ENCODE measurements at regions not wholly inside any gene's neighbourhood (a gene's known extent, or its start where the extent isn't known, plus 50 kb on each side); places are given as distances from the start of the nearest gene placed in this dataset.

DNA sequence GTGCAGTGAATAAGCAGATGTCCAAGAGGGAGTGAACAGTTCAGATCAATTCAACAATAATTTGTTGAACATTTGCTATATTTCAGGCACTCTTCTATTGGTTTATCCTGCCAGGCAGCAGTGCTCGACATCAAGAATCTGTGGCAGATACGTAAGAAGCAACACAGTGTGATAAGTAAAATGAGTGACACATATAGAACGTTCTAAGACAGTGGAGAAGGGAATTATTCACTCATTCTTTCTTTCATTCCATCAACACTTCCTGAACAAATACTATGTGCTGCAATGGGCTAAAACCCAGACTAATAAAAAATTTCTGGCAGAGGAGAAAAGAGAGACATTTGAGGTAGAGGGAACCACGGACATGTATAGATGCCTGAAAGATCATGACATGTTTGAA, 89.9 kb upstream of the GLIS3 start:
- Histone ChIP-seq H2AFZ (ENCODE audit: low read length) (no peak overlapping the region), H3K9ac (ENCODE audit: low read length) (no peak overlapping the region), H3K4me2 (ENCODE audit: low read depth, low read length) (no peak overlapping the region), H3K79me2 (ENCODE audit: low read length) (no peaks in the 10 kb centered on the region), H3K36me3 (replicated peaks; ENCODE audit: insufficient read depth, low read length) (no peaks in the 10 kb centered on the region), H3K4me1 (ENCODE audit: low read length) (no peaks in the 10 kb centered on the region), H3K9me2 (replicated peaks; ENCODE audit: insufficient read depth, low read length) (no peaks in the 10 kb centered on the region), H3K4me3 (ENCODE audit: low read length) (no peak overlapping the region), H3K9me3 (replicated peaks; ENCODE audit: insufficient read depth, low read length) (no peaks in the 10 kb centered on the region), H4K20me1 (ENCODE audit: insufficient read depth, low read length) (no peaks in the 10 kb centered on the region), H3K27me3 (replicated peaks; ENCODE audit: insufficient read depth, low read length) (no peaks in the 10 kb centered on the region), H3F3A (ENCODE audit: insufficient read depth, low read length) (no peaks in the 10 kb centered on the region), H3K27ac (ENCODE audit: low read length) (no peak overlapping the region)
- TF ChIP-seq EZH2 (optimal IDR thresholded peaks at IDR 0.05; ENCODE audit: low read depth, low read length) (no peak), CTCF (IDR thresholded peaks at IDR 0.05; ENCODE audit: low read length) (no peak), EZH2phosphoT487 (IDR thresholded peaks at IDR 0.05; ENCODE audit: low read length) (no peak)
- no peak for DNase-seq

DNA sequence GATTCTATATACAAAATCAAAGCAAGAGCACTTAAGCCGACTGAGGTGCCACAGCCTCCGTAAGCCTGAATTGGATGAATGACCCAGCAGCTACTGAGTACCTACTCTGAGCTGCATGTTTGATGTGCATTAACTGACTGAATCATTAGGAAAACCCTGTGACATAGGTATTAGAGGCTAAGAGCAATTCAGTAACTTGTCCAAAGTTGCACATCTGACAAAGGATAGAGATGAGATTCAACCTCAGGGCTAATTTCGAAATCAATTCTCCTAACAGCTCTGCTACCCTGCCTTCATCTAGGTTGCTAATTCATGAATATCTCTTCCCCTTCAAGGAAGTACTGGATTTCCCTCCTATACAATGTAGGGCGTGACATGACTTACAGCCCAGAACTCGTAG, 89.1 kb upstream of the GLIS3 start:
- no peaks in the 10 kb centered on the region for H3K27me3 ChIP-seq (replicated peaks; ENCODE audit: insufficient read depth, low read length)
- DNase-seq = no peak
- no peaks in the 10 kb centered on the region for H3K9me2 ChIP-seq (replicated peaks; ENCODE audit: insufficient read depth, low read length)
- no peak overlapping the region for H3K27ac ChIP-seq (ENCODE audit: low read length)
- no peak overlapping the region for H2AFZ ChIP-seq (ENCODE audit: low read length)
- H3K79me2 ChIP-seq (ENCODE audit: low read length) = no peaks in the 10 kb centered on the region
- H3K36me3 ChIP-seq (replicated peaks; ENCODE audit: insufficient read depth, low read length) = no peaks in the 10 kb centered on the region
- no peaks in the 10 kb centered on the region for H3K9me3 ChIP-seq (replicated peaks; ENCODE audit: insufficient read depth, low read length)
- no peak for TF ChIP-seq CTCF (IDR thresholded peaks at IDR 0.05; ENCODE audit: low read length)
- no peak for TF ChIP-seq EZH2phosphoT487 (IDR thresholded peaks at IDR 0.05; ENCODE audit: low read length)
- no peak for TF ChIP-seq EZH2 (optimal IDR thresholded peaks at IDR 0.05; ENCODE audit: low read depth, low read length)
- no peaks in the 10 kb centered on the region for H3F3A ChIP-seq (ENCODE audit: insufficient read depth, low read length)
- H4K20me1 ChIP-seq (ENCODE audit: insufficient read depth, low read length) = no peaks in the 10 kb centered on the region
- no peak overlapping the region for H3K9ac ChIP-seq (ENCODE audit: low read length)
- H3K4me2 ChIP-seq (ENCODE audit: low read depth, low read length) = no peak overlapping the region
- no peak overlapping the region for H3K4me3 ChIP-seq (ENCODE audit: low read length)
- H3K4me1 ChIP-seq (ENCODE audit: low read length) = no peaks in the 10 kb centered on the region

- no peak overlapping the region for H3K27ac ChIP-seq (ENCODE audit: low read length)
- no peak for DNase-seq
- H3K27me3 ChIP-seq (replicated peaks; ENCODE audit: insufficient read depth, low read length) = no peaks in the 10 kb centered on the region
- no peaks in the 10 kb centered on the region for H3K79me2 ChIP-seq (ENCODE audit: low read length)
- H2AFZ ChIP-seq (ENCODE audit: low read length) = no peak overlapping the region
- TF ChIP-seq CTCF (IDR thresholded peaks at IDR 0.05; ENCODE audit: low read length) (no peak), EZH2phosphoT487 (IDR thresholded peaks at IDR 0.05; ENCODE audit: low read length) (no peak), EZH2 (optimal IDR thresholded peaks at IDR 0.05; ENCODE audit: low read depth, low read length) (no peak)
- H3K9ac ChIP-seq (ENCODE audit: low read length) = no peak overlapping the region
- no peak overlapping the region for H3K4me2 ChIP-seq (ENCODE audit: low read depth, low read length)
- no peaks in the 10 kb centered on the region for H3K9me2 ChIP-seq (replicated peaks; ENCODE audit: insufficient read depth, low read length)
- no peaks in the 10 kb centered on the region for H4K20me1 ChIP-seq (ENCODE audit: insufficient read depth, low read length)
- H3K36me3 ChIP-seq (replicated peaks; ENCODE audit: insufficient read depth, low read length) = no peaks in the 10 kb centered on the region
- no peaks in the 10 kb centered on the region for H3K4me1 ChIP-seq (ENCODE audit: low read length)
- H3K4me3 ChIP-seq (ENCODE audit: low read length) = no peak overlapping the region
- no peaks in the 10 kb centered on the region for H3F3A ChIP-seq (ENCODE audit: insufficient read depth, low read length)
- no peaks in the 10 kb centered on the region for H3K9me3 ChIP-seq (replicated peaks; ENCODE audit: insufficient read depth, low read length)
These were observed 87.0 kb upstream of the GLIS3 start for GRCh38 chr9:4386819-4387218.

Measured in MM.1S (cell line).